GM12801 (cell line): ENCODE measurements at regions not wholly inside any gene's neighbourhood (a gene's known extent, or its start where the extent isn't known, plus 50 kb on each side); places are given as distances from the start of the nearest gene placed in this dataset.

Experiments used
- TF ChIP-seq, protein P1 (sequence below): IDR thresholded peaks from one replicate; pipeline ENCODE4 v1.5.1; 2011; ENCODE audit warnings: control low read depth; ENCODE audit not compliant: insufficient read length; ENCODE audit errors: extremely low read depth

- TF ChIP-seq, protein P1, sequence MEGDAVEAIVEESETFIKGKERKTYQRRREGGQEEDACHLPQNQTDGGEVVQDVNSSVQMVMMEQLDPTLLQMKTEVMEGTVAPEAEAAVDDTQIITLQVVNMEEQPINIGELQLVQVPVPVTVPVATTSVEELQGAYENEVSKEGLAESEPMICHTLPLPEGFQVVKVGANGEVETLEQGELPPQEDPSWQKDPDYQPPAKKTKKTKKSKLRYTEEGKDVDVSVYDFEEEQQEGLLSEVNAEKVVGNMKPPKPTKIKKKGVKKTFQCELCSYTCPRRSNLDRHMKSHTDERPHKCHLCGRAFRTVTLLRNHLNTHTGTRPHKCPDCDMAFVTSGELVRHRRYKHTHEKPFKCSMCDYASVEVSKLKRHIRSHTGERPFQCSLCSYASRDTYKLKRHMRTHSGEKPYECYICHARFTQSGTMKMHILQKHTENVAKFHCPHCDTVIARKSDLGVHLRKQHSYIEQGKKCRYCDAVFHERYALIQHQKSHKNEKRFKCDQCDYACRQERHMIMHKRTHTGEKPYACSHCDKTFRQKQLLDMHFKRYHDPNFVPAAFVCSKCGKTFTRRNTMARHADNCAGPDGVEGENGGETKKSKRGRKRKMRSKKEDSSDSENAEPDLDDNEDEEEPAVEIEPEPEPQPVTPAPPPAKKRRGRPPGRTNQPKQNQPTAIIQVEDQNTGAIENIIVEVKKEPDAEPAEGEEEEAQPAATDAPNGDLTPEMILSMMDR, result no peak
Observed at GRCh38 chr20:52820641-52821292, 151.4 kb upstream of the TSHZ2 start.

- TF ChIP-seq, protein P1, result no peak
Observed at GRCh38 chr20:52818491-52818890, 153.7 kb upstream of the TSHZ2 start.

GRCh38 chr20:52817981-52818380, 154.2 kb upstream of the TSHZ2 start:
- TF ChIP-seq, protein P1, result no peak

DNA sequence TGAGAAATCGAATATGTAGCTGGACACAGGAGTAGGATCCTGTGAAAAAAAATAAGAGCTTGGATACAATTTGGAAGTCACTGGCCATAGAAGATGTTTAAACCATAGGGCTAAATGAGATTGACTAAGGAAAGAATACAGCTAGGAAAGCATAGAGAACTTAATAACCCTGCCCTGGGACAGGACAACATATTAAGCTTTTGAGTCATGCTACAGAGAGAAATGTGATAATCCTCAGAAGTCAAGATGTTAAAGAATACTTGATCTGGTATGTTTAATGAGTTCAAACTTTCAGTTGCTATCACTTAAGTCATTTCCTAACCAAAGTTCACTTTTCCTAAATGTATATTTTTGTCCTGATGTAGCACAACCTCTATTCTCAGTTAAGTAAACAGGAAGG, 154.6 kb upstream of the TSHZ2 start:
- TF ChIP-seq, protein P1, result no peak

DNA sequence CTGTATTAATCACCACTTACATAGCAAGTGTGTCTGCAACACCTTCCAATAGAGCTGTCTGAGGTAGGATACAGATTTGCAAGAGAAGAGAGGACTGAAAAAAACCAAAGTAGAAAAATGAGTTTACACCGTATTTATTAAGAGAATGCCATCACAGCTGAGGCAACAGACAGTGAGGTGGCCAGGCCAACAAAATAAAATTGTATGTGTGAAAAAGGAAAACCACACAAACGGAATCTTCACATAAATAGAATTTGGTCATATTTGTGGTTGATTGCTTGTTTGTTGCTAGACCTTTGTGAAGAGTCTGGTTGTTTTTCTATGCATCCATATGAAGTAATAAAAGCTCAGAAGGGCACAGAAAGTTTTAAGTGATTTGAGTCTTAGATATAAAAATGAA, 157.8 kb upstream of the TSHZ2 start:
- TF ChIP-seq, protein P1, result no peak

- TF ChIP-seq, protein P1, result no peak
Observed at GRCh38 chr20:52812231-52812847, 159.8 kb upstream of the TSHZ2 start.

- TF ChIP-seq, protein P1, result no peak
Observed at GRCh38 chr20:52809003-52809402, 163.2 kb upstream of the TSHZ2 start.
